Lung (tissue), 11 donors: ENCODE measurements at regions not wholly inside any gene's neighbourhood (a gene's known extent, or its start where the extent isn't known, plus 50 kb on each side); places are given as distances from the start of the nearest gene placed in this dataset.

ENCODE experiments used
- ATAC-seq: fragments of 200-7000 bp; cut with Tn5 transposase; one replicate; pipeline ENCODE4 v1.9.1; 2020; ENCODE audit warnings: moderate number of reproducible peaks; ENCODE audit not compliant: insufficient read depth, low FRiP score
- DNase-seq, 3 donors: peaks; one replicate each; pipeline ENCODE4 v3.0.0-alpha.2; 2013 to 2017
- H3K27ac ChIP-seq, 2 donors: one replicate each; pipeline ENCODE4 v1.5.1; 2013; ENCODE audit warnings: mild to moderate bottlenecking in 2 of 2, moderate library complexity in 2 of 2, control low read depth in 1 of 2, inconsistent platforms in 1 of 2, low read depth in 1 of 2, low read length in 1 of 2
- H3K27me3 ChIP-seq, 3 donors: one replicate each; pipeline ENCODE4 v1.5.1; 2013; ENCODE audit warnings: low read length in 2 of 3; ENCODE audit not compliant: control insufficient read depth in 3 of 3, insufficient read depth in 3 of 3
- H3K36me3 ChIP-seq, 4 donors: one replicate each; pipeline ENCODE4 v1.5.1; 2013; ENCODE audit warnings: low read length in 4 of 4, mild to moderate bottlenecking in 1 of 4, moderate library complexity in 1 of 4; ENCODE audit not compliant: control insufficient read depth in 4 of 4, insufficient read depth in 4 of 4
- H3K4me1 ChIP-seq, 5 donors: one replicate each; pipeline ENCODE4 v1.5.1; 2013; ENCODE audit warnings: low read length in 5 of 5, mild to moderate bottlenecking in 2 of 5, moderate library complexity in 1 of 5; ENCODE audit not compliant: control insufficient read depth in 5 of 5, insufficient read depth in 5 of 5
- H3K4me3 ChIP-seq: one replicate; pipeline ENCODE4 v1.5.1; 2013; ENCODE audit warnings: mild to moderate bottlenecking, control low read depth, moderate library complexity
- H3K9ac ChIP-seq, 2 donors: one replicate each; pipeline ENCODE4 v1.5.1; 2013; ENCODE audit warnings: low read length in 2 of 2, control low read depth in 1 of 2; ENCODE audit not compliant: insufficient read depth in 1 of 2
- H3K9me3 ChIP-seq, 4 donors: one replicate each; pipeline ENCODE4 v1.5.1; 2013; ENCODE audit warnings: low read length in 3 of 4, mild to moderate bottlenecking in 1 of 4, moderate library complexity in 1 of 4; ENCODE audit not compliant: control insufficient read depth in 4 of 4, insufficient read depth in 3 of 4
- WGBS, 2 donors: extraction: QIAGEN DNeasy Blood & Tissue Kit; methylation state at CpG; one replicate each; pipeline ENCODE4 v1.1.7; 2013; 5-methylcytosine and 5-hydroxymethylcytosine counted together
- TF ChIP-seq, protein P1 (sequence below): IDR thresholded peaks from 2 replicates; pipeline ENCODE4 v1.5.1; 2012; ENCODE audit warnings: mild to moderate bottlenecking; ENCODE audit errors: control extremely low read depth, extremely low read depth
- donor health status: control.
- donor health status: control.
- donor health status: Bipolar disorder and iron deficiency.
- donor health status: healthy.
- donor health status: DM: yes; HTN: yes; CAD: no.

DNA sequence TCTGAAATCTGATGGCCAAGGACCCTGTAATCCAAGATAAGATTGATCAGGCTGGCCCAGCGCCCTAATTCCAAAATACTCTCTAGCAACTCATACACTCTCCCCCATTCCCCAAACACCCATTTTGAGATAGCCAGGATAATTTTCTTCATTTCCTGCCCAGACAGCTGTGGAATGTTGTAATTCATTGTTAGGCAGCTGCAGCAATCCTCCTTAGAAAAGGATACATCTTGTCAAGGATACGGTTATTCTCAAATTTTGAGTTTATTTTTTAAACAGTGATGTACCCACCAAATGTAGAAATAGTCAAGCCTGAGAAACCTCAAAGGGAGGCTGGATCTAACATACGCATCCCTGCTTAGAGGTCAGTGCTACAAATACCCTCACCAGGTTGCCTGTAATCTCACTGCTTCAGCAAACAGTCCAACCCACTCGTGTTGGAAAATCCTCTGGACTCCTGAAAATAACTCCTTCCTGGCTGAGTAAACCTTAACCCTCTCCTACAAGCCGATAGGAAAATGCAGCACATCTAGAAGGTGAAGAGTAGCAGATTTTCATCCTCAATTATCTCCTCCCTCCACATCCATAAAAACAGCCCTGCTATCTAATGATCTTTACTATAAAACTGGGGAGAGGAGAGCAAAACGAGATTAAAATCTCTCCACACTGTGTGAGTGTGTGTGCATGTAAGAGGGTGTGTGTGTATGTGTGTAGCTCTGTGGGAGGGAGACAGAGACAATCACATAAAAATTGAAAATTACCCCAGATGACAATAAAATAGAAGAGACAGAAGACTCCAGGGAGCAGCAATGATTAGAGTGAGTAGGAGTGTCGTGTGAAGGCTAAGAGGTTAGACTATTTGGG, 683.1 kb downstream of the DIAPH3 start:
- Histone ChIP-seq H3K36me3 (no peaks in the 10 kb centered on the region), H3K27me3 (no peaks in the 10 kb centered on the region), H3K9ac (no peak overlapping the region), H3K4me3 (no peak overlapping the region), H3K9me3 (no peaks in the 10 kb centered on the region), H3K4me1 (peaks cover 3 to 34% (median 11%) of the 10 kb centered on the region in 5 donors), H3K27ac (peak overlapping the region in 1 of 2 donors; percentile 16)
- TF ChIP-seq, protein P1, sequence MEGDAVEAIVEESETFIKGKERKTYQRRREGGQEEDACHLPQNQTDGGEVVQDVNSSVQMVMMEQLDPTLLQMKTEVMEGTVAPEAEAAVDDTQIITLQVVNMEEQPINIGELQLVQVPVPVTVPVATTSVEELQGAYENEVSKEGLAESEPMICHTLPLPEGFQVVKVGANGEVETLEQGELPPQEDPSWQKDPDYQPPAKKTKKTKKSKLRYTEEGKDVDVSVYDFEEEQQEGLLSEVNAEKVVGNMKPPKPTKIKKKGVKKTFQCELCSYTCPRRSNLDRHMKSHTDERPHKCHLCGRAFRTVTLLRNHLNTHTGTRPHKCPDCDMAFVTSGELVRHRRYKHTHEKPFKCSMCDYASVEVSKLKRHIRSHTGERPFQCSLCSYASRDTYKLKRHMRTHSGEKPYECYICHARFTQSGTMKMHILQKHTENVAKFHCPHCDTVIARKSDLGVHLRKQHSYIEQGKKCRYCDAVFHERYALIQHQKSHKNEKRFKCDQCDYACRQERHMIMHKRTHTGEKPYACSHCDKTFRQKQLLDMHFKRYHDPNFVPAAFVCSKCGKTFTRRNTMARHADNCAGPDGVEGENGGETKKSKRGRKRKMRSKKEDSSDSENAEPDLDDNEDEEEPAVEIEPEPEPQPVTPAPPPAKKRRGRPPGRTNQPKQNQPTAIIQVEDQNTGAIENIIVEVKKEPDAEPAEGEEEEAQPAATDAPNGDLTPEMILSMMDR, result no peak
- no peak for ATAC-seq
- WGBS, 2 donors, result 61 to 75% methylated on average over 7 of the region's 7 CpGs
- DNase-seq, result peak; percentile 22 to 38 (median 31)

DNA sequence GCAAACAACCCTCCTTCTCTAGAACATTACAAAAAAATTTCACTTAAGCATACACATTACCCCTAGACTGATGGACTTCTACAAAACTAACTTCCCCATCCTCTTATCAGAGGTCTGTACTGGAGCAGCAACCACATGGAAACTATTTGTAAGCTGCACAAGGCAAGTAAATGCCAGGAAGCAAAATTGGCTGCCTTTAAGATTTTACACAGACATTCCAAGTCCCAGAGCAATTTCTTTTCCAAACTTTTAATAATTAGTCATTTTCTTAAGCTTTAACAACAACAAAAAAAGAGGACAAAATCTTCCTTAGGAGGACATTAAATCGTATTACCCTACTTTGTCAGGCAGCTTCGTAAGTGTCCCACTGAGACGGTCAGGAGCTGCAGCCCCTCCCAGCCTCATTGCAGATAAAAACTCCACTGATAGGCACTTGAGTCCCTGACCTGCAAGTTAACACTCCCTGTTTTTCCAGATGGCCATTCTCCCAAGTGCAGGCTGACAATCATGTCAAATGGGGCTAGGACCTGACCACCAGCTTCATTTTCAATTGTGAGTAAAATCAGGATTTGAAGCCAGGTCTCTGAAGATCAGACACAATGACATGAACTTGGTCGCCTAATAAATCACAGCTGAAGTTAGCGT, 680.1 kb downstream of the DIAPH3 start:
- 44 to 62% methylated on average over 5 of the region's 5 CpGs for WGBS, 2 donors
- no peak for ATAC-seq
- H3K9ac ChIP-seq, result no peak overlapping the region
- TF ChIP-seq, protein P1, result no peak
- H3K27ac ChIP-seq, result peak overlapping the region in 1 of 2 donors; percentile 33
- H3K4me3 ChIP-seq, result no peak overlapping the region
- peak in 2 of 3 donors; percentile 55 to 60 for DNase-seq
- H3K27me3 ChIP-seq, result no peaks in the 10 kb centered on the region
- no peaks in the 10 kb centered on the region for H3K36me3 ChIP-seq
- H3K4me1 ChIP-seq, result peaks cover 3 to 20% (median 8%) of the 10 kb centered on the region in 5 donors
- no peaks in the 10 kb centered on the region for H3K9me3 ChIP-seq

DNA sequence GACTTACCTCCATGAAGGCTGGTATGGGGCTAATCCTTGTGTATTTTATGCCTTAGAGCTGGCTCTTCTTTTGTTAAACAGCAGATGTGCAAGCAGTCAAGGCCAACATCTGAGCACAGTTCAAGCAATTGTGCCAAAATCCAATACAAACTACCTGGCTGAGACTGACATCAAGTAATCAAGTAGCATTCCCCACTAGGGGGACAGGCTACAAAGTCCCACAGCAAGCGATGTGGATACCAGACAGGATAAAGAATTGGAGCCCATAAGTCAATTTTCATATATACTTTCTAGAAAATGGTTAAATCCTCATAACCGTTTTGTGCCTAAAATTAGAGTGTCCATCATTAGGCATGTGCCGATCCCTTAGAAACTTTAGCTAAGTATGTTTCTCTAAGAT, 675.8 kb downstream of the DIAPH3 start:
- WGBS, 2 donors, result 91 to 93% methylated on average over 3 of the region's 3 CpGs
- ATAC-seq (no peak), DNase-seq (no peak)
- Histone ChIP-seq H3K9me3 (no peaks in the 10 kb centered on the region), H3K9ac (no peak overlapping the region), H3K27me3 (no peaks in the 10 kb centered on the region), H3K27ac (no peak overlapping the region), H3K4me3 (no peak overlapping the region), H3K36me3 (no peaks in the 10 kb centered on the region), H3K4me1 (peaks cover 0 to 10% (median 5%) of the 10 kb centered on the region in 5 donors)
- TF ChIP-seq, protein P1, result no peak
